CD4-positive, alpha-beta T cell (primary cell): ENCODE measurements at regions not wholly inside any gene's neighbourhood (a gene's known extent, or its start where the extent isn't known, plus 50 kb on each side); places are given as distances from the start of the nearest gene placed in this dataset.

Experiments
- ATAC-seq: fragments of 200-7000 bp; cut with Tn5 transposase; one replicate; pipeline ENCODE4 v1.10.0; 2022; ENCODE audit warnings: mild to moderate bottlenecking; ENCODE audit not compliant: poor library complexity
- CTCF ChIA-PET: fragments of 350-600 bp; sonication (Branson Sonifier 250); formaldehyde crosslinking; loops from one replicate; lab custom pipeline; 2021; ENCODE audit warnings: antibody characterized with exemption, inconsistent platforms; lab: Charles Lee
- POLR2A ChIA-PET: fragments of 350-600 bp; sonication (Branson Sonifier 250); formaldehyde crosslinking; loops from one replicate; lab custom pipeline; 2021; ENCODE audit warnings: antibody characterized with exemption, inconsistent platforms; lab: Charles Lee
- DNase-seq, 14 experiments: peaks; one replicate each; pipeline ENCODE4 v3.0.0-alpha.2; 2013 to 2020; ENCODE audit warnings: mixed read lengths in 2 of 14
- H3K27ac ChIP-seq, 2 donors: one replicate each; pipeline versions ENCODE4 v1.5.1 to v1.7.0; 2013; ENCODE audit warnings: low read length in 2 of 2, low read depth in 1 of 2, mild to moderate bottlenecking in 1 of 2
- H3K27me3 ChIP-seq, 2 experiments: 1 replicate in 1 of 2; 2 replicates in 1 of 2; pipeline versions ENCODE4 v1.6.1 to v1.7.0; 2013; ENCODE audit warnings: low read length in 2 of 2, control low read depth in 1 of 2, mild to moderate bottlenecking in 1 of 2, moderate library complexity in 1 of 2; ENCODE audit not compliant: insufficient read depth in 2 of 2, control insufficient read depth in 1 of 2
- H3K36me3 ChIP-seq: one replicate; pipeline ENCODE4 v1.6.1; 2013; ENCODE audit warnings: low read length, control low read depth; ENCODE audit not compliant: insufficient read depth
- H3K4me1 ChIP-seq: one replicate; pipeline ENCODE4 v1.6.1; 2013; ENCODE audit warnings: low read length, control low read depth; ENCODE audit not compliant: insufficient read depth
- H3K4me3 ChIP-seq: one replicate; pipeline ENCODE4 v1.5.1; 2013; ENCODE audit warnings: mild to moderate bottlenecking, low read length, moderate library complexity
- H3K9me3 ChIP-seq, 2 experiments: 1 replicate in 1 of 2; 2 replicates in 1 of 2; pipeline versions ENCODE4 v1.6.1 to v1.7.0; 2013; ENCODE audit warnings: low read length in 2 of 2, mild to moderate bottlenecking in 2 of 2, control low read depth in 1 of 2, moderate library complexity in 1 of 2; ENCODE audit not compliant: control insufficient read depth in 1 of 2, insufficient read depth in 1 of 2
- H3K27ac Mint-ChIP-seq: one replicate; pipeline ENCODE4 v1.8.0; 2020; ENCODE audit warnings: mixed read lengths
- H3K27me3 Mint-ChIP-seq: one replicate; pipeline ENCODE4 v1.8.0; 2021; ENCODE audit warnings: mixed read lengths
- H3K36me3 Mint-ChIP-seq: one replicate; pipeline ENCODE4 v1.8.0; 2021; ENCODE audit warnings: low read depth, mixed read lengths
- H3K4me1 Mint-ChIP-seq: one replicate; pipeline ENCODE4 v1.8.0; 2021; ENCODE audit warnings: low read depth, mixed read lengths
- H3K4me3 Mint-ChIP-seq: one replicate; pipeline ENCODE4 v1.8.0; 2020; ENCODE audit warnings: mild to moderate bottlenecking, mixed read lengths
- H3K9me3 Mint-ChIP-seq: one replicate; pipeline ENCODE4 v1.8.0; 2020; ENCODE audit warnings: mixed read lengths
- intact Hi-C, 2 experiments: fragments of 100-400 bp; cut with DNase I in 1 of 2; cut with micrococcal nuclease in 1 of 2; formaldehyde crosslinking; loops; one replicate each; pipeline versions ENCODE4 v1.15.1 to v1.9.0; 2023 to 2025; cut with DNase I, micrococcal nuclease
- TF ChIP-seq, protein P1 (sequence below): fragments of 200-600 bp; IDR thresholded peaks from one replicate; pipeline ENCODE4 v1.8.0; 2022; ENCODE audit warnings: antibody characterized with exemption, mild to moderate bottlenecking

DNA sequence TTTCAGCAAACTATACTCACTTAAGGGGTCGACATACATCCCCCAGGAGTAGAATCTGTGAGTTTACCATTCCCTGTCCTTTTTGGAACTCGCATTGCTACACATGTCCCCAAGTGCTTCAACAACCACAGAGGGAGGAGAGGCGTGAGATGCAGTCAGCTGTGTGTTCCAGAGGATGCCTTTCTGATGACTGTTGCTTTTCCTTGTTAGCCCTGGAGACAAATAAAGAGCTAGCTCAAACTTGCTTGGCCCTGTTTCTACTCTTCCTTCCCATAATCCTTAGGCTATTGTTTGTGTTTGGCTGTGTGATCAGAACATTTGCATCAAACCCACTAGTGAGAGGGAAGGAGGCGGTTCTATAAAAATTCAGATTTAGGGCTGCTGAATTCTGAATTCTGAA is 264.0 kb downstream of the ENGASE start:
- ATAC-seq = no peak
- H3K27me3 Mint-ChIP-seq = peaks cover 46% of the 10 kb centered on the region
- Histone ChIP-seq H3K27me3 (peaks cover 0 to 10% of the 10 kb centered on the region in 2 experiments), H3K36me3 (no peaks in the 10 kb centered on the region), H3K9me3 (no peaks in the 10 kb centered on the region), H3K4me3 (no peak overlapping the region), H3K27ac (no peak overlapping the region), H3K4me1 (no peaks in the 10 kb centered on the region)
- H3K36me3 Mint-ChIP-seq = no peaks in the 10 kb centered on the region
- H3K9me3 Mint-ChIP-seq = no peaks in the 10 kb centered on the region
- no peak overlapping the region for H3K27ac Mint-ChIP-seq
- no peak for DNase-seq
- intact Hi-C loops = no loop called here
- H3K4me1 Mint-ChIP-seq = no peaks in the 10 kb centered on the region
- ChIA-PET CTCF (no interaction called here), POLR2A (no interaction called here)
- no peak overlapping the region for H3K4me3 Mint-ChIP-seq
- TF ChIP-seq, protein P1, sequence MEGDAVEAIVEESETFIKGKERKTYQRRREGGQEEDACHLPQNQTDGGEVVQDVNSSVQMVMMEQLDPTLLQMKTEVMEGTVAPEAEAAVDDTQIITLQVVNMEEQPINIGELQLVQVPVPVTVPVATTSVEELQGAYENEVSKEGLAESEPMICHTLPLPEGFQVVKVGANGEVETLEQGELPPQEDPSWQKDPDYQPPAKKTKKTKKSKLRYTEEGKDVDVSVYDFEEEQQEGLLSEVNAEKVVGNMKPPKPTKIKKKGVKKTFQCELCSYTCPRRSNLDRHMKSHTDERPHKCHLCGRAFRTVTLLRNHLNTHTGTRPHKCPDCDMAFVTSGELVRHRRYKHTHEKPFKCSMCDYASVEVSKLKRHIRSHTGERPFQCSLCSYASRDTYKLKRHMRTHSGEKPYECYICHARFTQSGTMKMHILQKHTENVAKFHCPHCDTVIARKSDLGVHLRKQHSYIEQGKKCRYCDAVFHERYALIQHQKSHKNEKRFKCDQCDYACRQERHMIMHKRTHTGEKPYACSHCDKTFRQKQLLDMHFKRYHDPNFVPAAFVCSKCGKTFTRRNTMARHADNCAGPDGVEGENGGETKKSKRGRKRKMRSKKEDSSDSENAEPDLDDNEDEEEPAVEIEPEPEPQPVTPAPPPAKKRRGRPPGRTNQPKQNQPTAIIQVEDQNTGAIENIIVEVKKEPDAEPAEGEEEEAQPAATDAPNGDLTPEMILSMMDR = no peak

GRCh38 chr17:79338152-79338551 is 263.5 kb downstream of the ENGASE start:
- intact Hi-C loops = no loop called here
- Mint-ChIP-seq H3K9me3 (no peaks in the 10 kb centered on the region), H3K36me3 (no peaks in the 10 kb centered on the region), H3K4me1 (no peaks in the 10 kb centered on the region), H3K27ac (no peak overlapping the region), H3K27me3 (peaks cover 47% of the 10 kb centered on the region), H3K4me3 (no peak overlapping the region)
- no peak overlapping the region for H3K4me3 ChIP-seq
- ATAC-seq = no peak
- DNase-seq = no peak
- H3K36me3 ChIP-seq = no peaks in the 10 kb centered on the region
- ChIA-PET POLR2A (no interaction called here), CTCF (no interaction called here)
- no peaks in the 10 kb centered on the region for H3K9me3 ChIP-seq
- H3K27ac ChIP-seq = no peak overlapping the region
- H3K4me1 ChIP-seq = no peaks in the 10 kb centered on the region
- TF ChIP-seq, protein P1 = no peak
- peaks cover 0 to 8% of the 10 kb centered on the region in 2 experiments for H3K27me3 ChIP-seq

DNA sequence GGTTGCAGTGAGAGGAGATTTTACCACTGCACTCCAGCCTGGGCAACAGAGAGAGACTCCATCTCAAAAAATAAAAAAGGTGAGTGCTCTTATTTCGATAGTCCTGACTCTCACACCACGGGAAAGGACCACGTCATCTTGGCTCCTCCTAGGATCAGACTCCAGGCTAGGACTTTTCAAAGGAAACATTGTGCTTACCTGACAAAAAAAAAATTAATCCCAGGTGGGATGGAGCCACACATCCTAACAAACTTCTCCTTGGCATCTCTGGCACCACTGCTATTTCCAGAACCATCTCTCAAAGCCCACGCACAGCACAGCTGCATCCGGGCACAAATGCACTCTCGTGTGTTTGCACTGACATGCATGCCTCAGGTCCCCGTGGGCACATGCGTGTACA is 262.4 kb downstream of the ENGASE start:
- no peak overlapping the region for H3K27ac Mint-ChIP-seq
- Histone ChIP-seq H3K4me1 (no peaks in the 10 kb centered on the region), H3K4me3 (no peak overlapping the region), H3K36me3 (no peaks in the 10 kb centered on the region), H3K9me3 (no peaks in the 10 kb centered on the region), H3K27me3 (peaks cover 5 to 8% of the 10 kb centered on the region in 2 experiments), H3K27ac (no peak overlapping the region)
- no peaks in the 10 kb centered on the region for H3K9me3 Mint-ChIP-seq
- no peaks in the 10 kb centered on the region for H3K36me3 Mint-ChIP-seq
- ATAC-seq (no peak), DNase-seq (no peak)
- CTCF ChIA-PET = no interaction called here
- intact Hi-C loops = no loop called here
- peaks cover 49% of the 10 kb centered on the region for H3K27me3 Mint-ChIP-seq
- TF ChIP-seq, protein P1 = no peak
- POLR2A ChIA-PET = no interaction called here
- H3K4me1 Mint-ChIP-seq = no peaks in the 10 kb centered on the region
- H3K4me3 Mint-ChIP-seq = no peak overlapping the region
